ENCODE measurements at regions not wholly inside any gene's neighbourhood (a gene's known extent, or its start where the extent isn't known, plus 50 kb on each side); places are given as distances from the start of the nearest gene placed in this dataset.

- H2BK15ac ChIP-seq (ENCODE audit: low read length), result no peak overlapping the region
- no peaks in the 10 kb centered on the region for H3K27me3 ChIP-seq (replicated peaks in 1 of 4; ENCODE audit: control insufficient read depth in 3 of 4, extremely low read depth in 1 of 4, insufficient read depth in 3 of 4, low read length in 3 of 4)
- H2AFZ ChIP-seq (ENCODE audit: low read length), result no peak overlapping the region
- H3K79me1 ChIP-seq (ENCODE audit: low read depth, low read length), result no peaks in the 10 kb centered on the region
- no peak overlapping the region for H3K9ac ChIP-seq (replicated peaks in 1 of 4; ENCODE audit: extremely low read depth in 1 of 4, low read depth in 3 of 4, low read length in 3 of 4)
- H3K56ac ChIP-seq (replicated peaks; ENCODE audit: insufficient read length, low read depth, low read length), result no peak overlapping the region
- no peak overlapping the region; the same call in 1 of the 2 replicates for H2AK5ac ChIP-seq (ENCODE audit: low read depth, low read length)
- no peak overlapping the region for H3K4ac ChIP-seq (replicated peaks; ENCODE audit: insufficient read length, low read depth, low read length)
- no peak overlapping the region for H3K4me2 ChIP-seq (ENCODE audit: insufficient read depth in 1 of 2, low read depth in 2 of 2, low read length in 2 of 2)
- no peaks in the 10 kb centered on the region for H4K20me1 ChIP-seq (replicated peaks in 1 of 2; ENCODE audit: control insufficient read depth in 1 of 2, insufficient read depth in 2 of 2, low read length in 2 of 2)
- no peaks in the 10 kb centered on the region for H3K36me3 ChIP-seq (ENCODE audit: control insufficient read depth in 2 of 4, insufficient read depth in 4 of 4, low read length in 3 of 4)
- peak overlapping the region; percentile 48; the same call in 1 of the 2 replicates for H2BK5ac ChIP-seq (ENCODE audit: low read depth, low read length)
- H3K4me3 ChIP-seq (ENCODE audit: extremely low read depth in 1 of 4, insufficient read depth in 2 of 4, low read depth in 3 of 4, low read length in 4 of 4), result no peak overlapping the region
- H4K5ac ChIP-seq (ENCODE audit: insufficient read length, low read depth, low read length), result no peak overlapping the region
- DNase-seq (ENCODE audit: low read depth in 1 of 2, low spot score in 2 of 2) (no peak), FAIRE-seq (no peak)
- ChIA-PET CTCF (ENCODE audit: partially characterized antibody) (interaction anchor here (0.8 to 2.1 kb wide), 7 partner anchors 11 to 204 kb away, joined by 3 to 11 read pairs (median 4); no protein-coding TSS in a partner anchor), POLR2A (ENCODE audit: partially characterized antibody) (no interaction called here)
- peak overlapping the region; percentile 90; the same call in 1 of the 2 replicates for H3K18ac ChIP-seq (ENCODE audit: extremely low read depth, low read length)
- H4K91ac ChIP-seq (replicated peaks; ENCODE audit: insufficient read length, low read length), result peak overlapping the region; percentile 84
- 90% methylated on average over 3 of the region's 3 CpGs; no CpG with 5 or more reads in 1 of the 2 experiments for WGBS, 2 experiments (ENCODE audit: extremely low coverage in 1 of 2, insufficient coverage in 1 of 2, insufficient read length in 1 of 2, insufficient replicate concordance in 2 of 2, low coverage in 1 of 2, low lambda C conversion rate in 2 of 2, missing lambda C conversion rate in 1 of 2)
- no peak overlapping the region for H3K14ac ChIP-seq (ENCODE audit: insufficient read length)
- H2BK12ac ChIP-seq (ENCODE audit: low read depth, low read length), result peak overlapping the region; percentile 41; the same call in 1 of the 2 replicates
- H3K4me1 ChIP-seq (replicated peaks in 1 of 4; ENCODE audit: control insufficient read depth in 3 of 4, insufficient read depth in 4 of 4, low read length in 3 of 4), result peaks cover 14 to 23% (median 16%) of the 10 kb centered on the region in 4 experiments
- peak overlapping the region; percentile 69 for H2BK120ac ChIP-seq (replicated peaks; ENCODE audit: low read depth, low read length)
- H3K23me2 ChIP-seq (ENCODE audit: low read depth, low read length), result no peaks in the 10 kb centered on the region
- H2BK20ac ChIP-seq (ENCODE audit: low read length), result peak overlapping the region; percentile 99
- H3K27ac ChIP-seq (ENCODE audit: low read depth, low read length), result no peak overlapping the region
- H4K8ac ChIP-seq (ENCODE audit: extremely low read depth, insufficient read depth, low read length), result no peak overlapping the region
- no peaks in the 10 kb centered on the region for H3K79me2 ChIP-seq (ENCODE audit: control insufficient read depth in 1 of 2, insufficient read depth in 2 of 2, low read length in 2 of 2)
- no peak overlapping the region for H3K23ac ChIP-seq (ENCODE audit: insufficient read length)
- H3K9me3 ChIP-seq (ENCODE audit: insufficient read depth in 2 of 2, low read depth in 1 of 2, low read length in 1 of 2), result peaks cover 0 to 6% of the 10 kb centered on the region in 2 experiments; a peak in 3 of 4 replicates
- TF ChIP-seq BRCA1 (IDR thresholded peaks at IDR 0.05; ENCODE audit: low read depth, low read length) (no peak), SUZ12 (IDR thresholded peaks at IDR 0.05; ENCODE audit: low read length) (no peak), POLR2AphosphoS5 (IDR thresholded peaks at IDR 0.05; ENCODE audit: low read depth, low read length) (no peak), RAD21 (IDR thresholded peaks at IDR 0.05 in 1 of 2, conservative IDR thresholded peaks at IDR 0.05 in 1 of 2; ENCODE audit: low read depth in 2 of 2, low read length in 2 of 2) (no peak), CEBPB (IDR thresholded peaks at IDR 0.05; ENCODE audit: low read depth, low read length) (no peak)
Measured at GRCh38 chr2:172377408-172377807, 50.0 kb upstream of the ITGA6 start.
